HG03439 (cell line): ENCODE measurements at regions not wholly inside any gene's neighbourhood (a gene's known extent, or its start where the extent isn't known, plus 50 kb on each side); places are given as distances from the start of the nearest gene placed in this dataset.

Source experiments
- ATAC-seq: cut with Tn5 transposase; IDR thresholded peaks from one replicate; pipeline ENCODE4 v1.9.1; 2021; ENCODE audit warnings: mild to moderate bottlenecking, moderate library complexity; ENCODE audit not compliant: unreplicated experiment

DNA sequence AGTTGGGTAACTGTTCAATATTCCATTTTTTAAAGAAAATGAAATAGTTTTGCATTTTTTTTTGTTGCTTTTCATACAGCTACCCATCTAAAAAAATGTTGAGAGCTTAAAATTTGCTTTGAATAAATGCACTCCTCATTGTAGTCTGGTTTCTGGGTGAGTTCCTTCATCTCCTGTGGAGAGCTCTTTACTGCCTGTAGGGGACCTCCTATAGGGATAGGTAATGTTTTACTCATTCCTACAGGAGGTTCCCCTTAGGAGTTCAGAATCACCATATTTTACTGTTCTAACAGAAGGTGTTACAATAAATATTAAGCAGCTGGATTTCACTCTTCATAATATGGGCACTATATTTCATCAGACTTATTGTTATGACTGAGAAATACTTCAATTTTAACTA is 947.3 kb upstream of the CRIM1 start:
- no peak for ATAC-seq

DNA sequence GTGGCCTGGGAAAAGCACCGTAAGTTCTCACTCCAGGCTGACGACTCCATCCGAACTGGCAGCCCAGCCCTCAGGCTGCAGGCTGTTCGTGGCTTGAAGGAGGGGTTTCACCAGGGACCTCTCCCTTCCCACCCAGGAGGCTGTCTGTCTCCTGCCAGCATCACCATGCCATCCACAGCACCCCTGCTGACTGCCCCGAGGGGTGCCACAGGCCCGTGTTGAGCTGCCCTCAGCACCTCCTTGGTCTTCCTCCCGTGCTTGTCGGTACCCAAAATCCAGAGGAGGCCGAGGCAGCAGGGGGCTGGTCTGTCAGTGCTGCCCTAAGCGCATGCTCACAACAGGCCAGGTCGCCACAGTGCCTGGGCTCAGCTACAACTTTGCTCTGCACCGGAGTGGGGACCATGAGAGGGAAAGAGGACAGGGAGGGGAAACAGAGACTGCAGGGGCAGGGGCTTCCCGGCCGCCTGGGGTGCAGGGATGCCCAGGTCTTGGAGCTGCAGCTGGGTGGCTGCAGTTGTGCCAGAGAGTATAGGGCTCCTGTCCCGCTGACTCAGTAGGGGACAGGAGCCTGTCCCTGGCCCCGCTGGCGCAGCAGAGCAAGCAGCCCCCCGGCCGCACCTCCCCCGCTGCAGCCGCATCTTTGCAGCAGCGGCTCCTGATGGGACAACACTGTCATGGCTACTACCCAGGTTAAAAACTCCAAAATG is 963.7 kb upstream of the CRIM1 start:
- ATAC-seq, result no peak

DNA sequence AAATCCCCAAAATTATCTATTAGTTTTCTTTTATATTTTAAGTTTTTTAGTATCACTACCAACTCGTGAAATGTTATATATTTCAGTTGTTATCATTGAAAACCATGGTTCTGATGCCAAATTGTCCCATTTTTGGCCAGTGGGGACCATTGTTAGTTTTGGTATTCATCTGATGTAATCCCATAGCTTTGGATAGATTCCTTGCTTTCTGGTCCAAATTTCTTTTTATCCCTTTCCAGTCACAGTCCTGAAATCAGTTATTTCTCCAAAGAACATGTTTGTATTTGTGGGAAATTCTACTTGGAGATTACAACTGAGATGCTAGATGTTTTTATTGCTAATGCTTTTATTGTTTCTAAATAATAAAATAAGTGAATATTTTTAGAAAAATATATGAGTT is 976.8 kb upstream of the CRIM1 start:
- no peak for ATAC-seq

DNA sequence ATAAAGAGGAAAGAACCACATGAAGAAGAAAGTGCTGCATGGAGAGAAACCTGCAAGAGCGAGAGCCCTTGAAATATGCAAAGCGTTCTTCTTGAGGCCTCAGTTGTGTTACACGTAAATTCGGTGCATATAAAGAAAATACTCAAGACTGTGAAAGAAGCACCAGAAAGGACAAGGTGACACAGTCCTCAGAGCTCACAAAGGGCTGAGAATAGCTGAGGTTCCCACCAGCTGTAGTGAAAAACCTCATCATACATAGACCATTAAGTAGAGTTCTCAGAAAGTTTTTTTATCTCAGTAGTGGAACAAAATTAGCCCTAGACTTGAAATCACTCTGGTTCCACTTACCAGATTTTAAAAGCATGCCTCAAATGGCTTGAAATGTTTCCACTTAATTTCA is 980.7 kb upstream of the CRIM1 start:
- ATAC-seq, result no peak

DNA sequence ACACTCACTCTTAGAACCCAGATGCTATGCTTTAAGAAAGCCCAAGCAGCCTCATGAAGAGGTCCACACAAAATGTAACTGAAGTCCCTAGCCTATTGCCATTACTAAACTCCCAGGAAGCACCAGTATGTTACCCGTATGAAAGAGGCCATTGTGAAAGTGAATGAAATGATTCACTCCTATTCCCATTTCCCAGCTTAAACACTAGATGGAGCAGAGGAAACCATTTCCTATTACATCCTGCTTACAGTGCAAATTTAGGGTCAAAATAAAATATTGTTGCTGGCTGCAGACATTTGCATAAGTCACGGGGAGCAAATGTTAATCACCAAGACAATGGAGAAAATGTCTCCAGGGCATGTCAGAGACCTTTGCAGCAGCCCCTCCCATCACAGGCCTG is 989.7 kb upstream of the CRIM1 start:
- ATAC-seq, result no peak

DNA sequence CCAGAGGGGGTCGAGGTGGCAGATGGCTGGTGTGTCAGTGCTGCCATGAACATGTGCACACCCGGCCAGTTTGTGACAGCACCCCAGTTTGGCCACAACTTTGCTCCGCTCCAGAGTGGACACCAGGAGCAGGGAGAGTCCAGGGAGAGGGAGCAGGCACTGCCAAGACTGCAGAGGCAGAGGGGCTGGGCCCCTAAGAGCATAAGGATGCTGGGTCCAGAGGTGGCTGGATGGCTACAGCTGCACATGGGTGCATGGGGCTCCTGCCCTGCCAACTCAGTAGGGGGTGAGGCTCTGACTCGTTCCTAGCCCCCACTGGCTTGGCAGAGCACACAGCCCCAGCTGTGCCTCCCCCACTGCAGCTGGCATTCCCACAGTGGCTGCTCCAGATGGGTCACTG is 999.2 kb upstream of the CRIM1 start:
- no peak for ATAC-seq

DNA sequence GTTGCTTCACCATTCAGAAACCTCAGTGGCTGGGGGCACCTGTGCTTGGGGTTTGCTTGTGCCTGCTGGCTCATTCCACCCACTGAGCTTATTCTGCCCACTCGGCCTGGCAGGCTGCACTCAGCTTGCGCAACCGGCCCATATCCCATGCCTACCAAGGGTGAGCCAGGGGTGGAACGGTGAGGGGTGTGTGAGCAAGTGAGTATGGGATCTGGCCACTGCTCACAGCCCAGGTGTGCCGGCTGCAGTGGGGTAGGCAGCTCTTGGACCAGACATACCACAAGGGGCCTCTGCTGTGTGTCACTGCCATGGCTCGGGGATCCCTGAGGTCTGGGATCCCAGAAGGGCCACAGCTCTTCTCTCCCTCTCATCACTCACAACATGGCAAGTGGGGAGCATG is 1000.5 kb upstream of the CRIM1 start:
- no peak for ATAC-seq

DNA sequence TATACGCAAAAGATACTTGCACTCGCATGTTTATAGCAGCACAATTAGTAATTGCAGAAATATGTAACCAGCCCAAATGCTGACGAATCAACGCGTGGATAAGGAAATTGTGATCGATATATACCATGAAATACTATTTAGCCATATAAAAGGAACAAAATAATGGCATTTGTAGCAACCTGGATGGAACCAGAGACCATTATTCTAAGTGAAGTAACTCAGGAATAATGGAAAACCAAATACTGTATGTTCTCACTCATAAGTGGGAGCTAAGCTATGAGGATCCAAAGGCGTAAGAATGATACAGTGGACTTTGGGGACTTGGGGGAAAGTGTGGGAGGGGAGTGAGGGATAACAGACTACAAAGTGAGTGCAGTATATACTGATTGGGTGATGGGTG is 1008.0 kb upstream of the CRIM1 start:
- ATAC-seq, result no peak

DNA sequence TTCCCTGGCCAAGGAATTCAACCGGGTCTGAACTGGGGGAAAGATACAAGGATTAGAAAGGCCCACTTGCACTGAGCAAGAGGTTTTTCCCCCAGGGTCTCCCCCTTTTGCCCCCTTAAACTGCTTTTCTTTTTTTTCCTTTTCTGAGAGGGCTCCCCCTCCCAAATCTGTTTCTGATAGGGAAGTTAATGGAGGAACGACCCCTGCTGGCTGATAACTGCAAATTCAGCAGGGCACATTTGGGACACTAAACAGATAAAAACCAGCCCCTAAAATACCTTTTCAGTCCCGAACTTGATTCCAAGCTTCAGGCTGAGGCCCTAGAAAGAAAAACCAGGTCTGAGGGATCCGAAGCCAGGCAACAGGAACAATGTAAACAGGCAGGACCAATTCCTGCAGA is 1012.4 kb upstream of the CRIM1 start:
- ATAC-seq, result no peak

DNA sequence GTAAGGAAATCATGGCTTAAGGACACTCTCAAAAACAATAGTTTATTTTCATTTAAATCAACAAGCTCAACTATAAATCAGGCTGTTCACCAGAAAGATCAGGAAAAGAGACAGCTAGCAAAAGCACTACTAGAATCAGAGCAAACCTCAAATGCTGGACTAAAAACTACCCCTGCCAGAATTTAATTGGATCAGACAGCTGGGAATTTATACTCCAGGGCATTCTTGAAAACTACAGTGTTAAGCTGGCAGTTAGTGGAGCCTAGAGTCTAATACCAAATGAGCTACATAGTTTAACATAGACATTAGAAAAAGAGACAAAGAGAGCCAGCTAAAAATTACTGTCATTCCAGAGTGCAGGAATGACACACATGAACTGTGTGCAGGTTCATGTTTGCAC is 1016.4 kb upstream of the CRIM1 start:
- ATAC-seq, result no peak

DNA sequence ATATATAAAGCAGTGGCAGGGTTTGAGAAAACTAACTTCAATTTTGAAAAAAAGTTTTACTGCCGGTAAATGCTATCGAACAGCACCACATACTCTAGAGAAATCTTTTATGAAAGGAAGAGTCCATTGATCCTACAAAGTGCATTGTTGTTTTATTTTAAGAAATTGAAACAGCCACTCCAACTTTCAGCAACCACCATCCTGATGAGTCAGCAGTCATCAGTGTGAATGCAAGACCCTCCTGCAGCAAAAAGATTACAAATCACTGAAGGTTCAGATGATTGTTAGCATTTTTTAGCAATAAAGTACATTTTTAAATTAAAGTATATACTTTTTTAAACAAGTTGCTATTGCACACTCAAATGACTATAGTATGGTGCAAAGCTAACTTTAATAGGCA is 1017.7 kb upstream of the CRIM1 start:
- no peak for ATAC-seq

DNA sequence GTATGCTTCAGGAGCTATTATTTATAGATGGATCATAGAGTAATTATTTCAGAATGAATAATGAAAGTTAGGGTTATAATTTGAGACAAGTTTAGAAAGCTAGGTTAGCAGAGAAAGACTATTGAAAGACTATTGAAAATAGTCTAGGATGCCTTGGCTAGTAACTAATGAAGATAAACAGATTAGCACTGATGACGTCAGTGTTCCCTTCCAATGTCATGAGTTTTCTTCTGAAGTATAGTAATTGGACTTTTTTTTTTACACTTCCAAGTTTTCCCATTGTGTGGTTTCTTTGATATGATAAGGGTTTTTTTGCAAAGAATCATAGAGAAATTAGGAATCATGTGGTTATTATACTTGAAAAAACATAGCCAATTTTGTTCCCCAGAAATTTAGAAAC is 1041.5 kb upstream of the CRIM1 start:
- no peak for ATAC-seq

DNA sequence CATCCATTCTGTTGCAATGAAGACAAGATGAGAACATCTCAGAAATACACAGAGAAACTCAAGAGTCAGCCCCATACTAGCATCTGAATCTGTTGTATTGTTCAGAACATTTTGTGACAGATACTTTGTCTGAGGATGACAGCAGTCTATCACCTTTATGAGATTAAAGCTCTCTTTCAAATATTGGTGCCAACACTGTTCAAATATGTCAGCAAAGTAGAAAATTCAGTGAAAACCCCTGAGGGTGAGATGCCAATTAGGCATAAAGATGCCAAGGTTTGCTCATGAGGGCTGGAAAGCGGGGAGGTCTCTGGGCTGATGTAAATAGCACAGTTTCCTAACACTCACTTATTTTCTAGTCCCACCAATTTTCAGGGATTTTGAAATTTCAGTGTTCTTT is 1054.2 kb upstream of the CRIM1 start:
- no peak for ATAC-seq

DNA sequence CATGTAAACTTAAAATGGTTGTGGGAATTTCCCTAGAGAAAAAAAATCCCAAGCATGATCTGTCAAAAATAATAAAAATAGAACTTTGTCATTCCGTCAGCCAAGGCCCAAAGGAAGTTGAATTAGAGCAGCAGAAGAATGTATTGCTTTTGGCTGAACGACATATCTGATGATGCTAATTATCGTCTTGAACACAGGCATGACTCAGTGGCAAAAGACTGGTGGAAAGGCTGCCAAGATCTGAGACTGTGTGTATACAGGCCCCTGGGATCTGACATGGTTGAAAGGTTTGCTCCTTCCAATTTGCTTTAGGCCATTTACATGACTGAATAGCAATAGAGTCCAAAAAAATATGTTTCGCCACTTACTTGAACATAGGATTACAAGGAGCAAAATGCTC is 1057.1 kb upstream of the CRIM1 start:
- ATAC-seq, result no peak

DNA sequence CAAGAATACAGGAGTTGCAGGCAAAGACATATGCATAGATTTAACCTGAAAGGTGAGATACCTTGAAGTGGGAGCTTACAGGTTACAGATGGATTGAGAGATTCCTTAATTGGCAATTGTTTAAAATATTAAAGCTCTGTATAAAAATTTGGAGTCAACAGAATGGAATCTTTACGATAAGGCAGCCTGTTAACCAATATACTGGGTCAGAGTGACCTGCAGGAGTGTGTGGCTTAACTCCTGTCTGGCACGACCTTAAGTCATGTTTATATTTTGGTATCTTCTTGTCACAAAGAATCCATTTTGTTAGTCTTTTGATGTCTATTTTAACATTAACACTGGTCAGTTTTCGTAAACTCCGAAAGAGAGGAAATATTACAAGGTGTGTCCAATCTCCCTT is 1058.2 kb upstream of the CRIM1 start:
- ATAC-seq, result no peak

DNA sequence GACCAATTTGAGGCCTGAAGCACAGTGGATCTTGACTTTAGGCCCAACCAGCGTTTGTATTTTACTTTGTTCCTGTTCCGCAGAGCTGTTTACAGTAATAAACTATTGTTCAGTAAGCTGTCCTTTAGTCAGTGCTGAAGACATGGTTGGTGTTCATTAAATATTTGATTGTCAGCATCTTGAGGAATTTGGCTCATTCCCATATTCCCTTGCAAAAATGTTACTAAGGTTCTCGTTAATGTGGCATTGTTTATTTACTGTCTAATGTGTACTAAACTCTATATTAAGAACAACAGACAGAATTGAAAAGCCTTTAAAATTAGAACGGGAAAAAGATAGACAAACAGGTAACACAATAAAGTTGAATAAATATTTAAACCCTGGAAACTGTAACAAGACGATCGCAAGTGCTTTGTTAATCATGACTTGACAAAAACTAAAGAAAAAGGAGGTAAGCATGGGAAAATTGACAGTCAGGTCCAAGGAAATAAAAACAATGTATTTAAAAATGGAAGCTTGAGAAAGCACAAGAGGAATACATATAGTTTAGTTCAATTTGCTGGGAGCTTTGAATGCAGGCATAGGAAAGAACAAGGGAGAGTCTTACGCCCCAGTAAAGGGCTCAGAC is 1060.8 kb upstream of the CRIM1 start:
- ATAC-seq, result no peak

DNA sequence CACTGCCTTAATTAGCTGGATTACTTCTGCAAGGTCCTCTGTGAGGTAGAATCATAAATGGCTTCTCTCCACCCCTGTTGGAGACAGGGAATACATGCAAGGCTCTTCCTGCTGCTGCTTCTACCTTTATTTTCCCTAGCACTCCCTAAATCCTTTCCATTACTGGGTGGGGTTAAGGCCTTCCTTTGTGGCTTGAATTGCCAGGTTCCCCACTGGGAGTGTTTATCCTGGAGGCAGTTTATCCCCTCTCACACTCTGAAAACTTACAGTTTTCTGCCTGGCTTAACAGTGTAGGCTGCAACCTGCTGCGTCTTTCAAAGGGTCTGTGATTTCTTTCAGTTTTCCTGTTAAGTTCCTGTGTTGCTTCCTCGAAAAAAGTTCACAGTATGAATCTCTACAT is 1062.3 kb upstream of the CRIM1 start:
- no peak for ATAC-seq

DNA sequence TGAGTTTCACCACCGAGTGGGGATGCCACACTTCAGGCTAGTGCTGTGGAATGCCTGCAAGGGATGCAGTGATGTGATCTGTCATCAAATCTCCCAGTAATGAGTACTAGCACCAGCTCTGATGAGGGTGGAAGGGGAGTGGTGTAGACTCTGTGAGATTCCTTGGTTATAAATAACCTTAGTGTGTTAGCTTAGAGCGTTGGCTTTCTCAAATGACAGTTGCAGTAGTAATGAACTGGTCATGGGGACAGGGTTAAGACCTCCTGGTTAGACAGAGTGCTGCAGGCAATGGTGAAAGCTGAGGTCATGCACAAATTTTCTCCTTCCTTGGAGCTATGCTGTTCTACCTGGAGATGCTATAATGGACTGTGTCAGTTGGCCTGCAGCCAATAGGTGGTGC is 1063.4 kb upstream of the CRIM1 start:
- ATAC-seq, result no peak

DNA sequence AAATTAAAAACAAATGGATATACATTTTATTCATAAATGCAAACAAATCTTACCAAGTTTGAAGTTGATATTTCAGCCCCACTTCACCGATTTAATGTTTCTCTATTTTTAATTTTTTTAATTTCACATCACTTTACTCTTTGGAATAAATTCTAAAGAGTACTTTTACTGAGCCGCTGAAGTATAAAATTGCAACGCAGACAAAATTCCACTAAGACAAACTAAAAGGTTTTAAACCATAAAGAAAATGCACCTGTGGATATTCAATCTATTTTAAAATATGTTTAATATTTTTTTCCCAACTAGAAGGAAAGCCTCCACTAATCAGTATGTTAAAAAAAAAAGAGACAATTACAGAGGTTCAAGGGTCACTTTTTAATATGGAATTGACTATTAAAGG is 1073.9 kb upstream of the CRIM1 start:
- ATAC-seq, result no peak

DNA sequence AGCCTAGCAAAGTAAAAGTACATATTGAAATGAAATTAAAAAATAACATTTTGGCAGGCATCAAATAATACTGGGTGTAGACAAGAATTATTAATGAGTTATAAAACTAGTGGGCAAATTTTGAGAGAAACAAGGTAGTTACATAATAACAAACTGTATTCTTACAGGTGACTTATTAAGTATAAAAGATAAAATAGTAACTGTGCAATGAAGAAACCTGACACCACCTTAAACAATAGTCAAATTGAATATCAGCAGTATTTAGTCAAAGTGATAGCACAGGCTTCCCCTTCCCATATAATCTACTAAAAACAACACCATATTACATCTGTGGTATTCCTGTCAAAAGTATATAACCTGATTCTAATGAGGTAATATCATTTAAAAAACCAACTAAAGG is 1099.8 kb upstream of the CRIM1 start:
- no peak for ATAC-seq

DNA sequence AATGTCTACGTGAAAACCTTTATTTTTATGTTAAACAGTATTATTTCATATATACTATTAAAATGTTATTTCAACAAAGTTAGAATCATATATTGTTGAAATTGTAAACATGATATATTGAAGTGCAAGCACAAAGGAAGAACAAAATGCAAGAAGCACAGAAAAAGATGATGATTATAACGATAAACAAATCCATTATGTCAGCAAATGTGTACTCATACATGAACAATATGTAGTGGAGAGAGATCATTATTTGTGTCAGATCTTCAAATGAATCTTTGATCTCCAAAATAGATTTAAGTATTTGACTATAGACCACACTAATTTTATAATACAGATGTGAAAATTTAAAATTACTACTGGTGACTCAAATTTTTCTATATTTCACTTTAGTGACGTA is 1104.4 kb upstream of the CRIM1 start:
- no peak for ATAC-seq

DNA sequence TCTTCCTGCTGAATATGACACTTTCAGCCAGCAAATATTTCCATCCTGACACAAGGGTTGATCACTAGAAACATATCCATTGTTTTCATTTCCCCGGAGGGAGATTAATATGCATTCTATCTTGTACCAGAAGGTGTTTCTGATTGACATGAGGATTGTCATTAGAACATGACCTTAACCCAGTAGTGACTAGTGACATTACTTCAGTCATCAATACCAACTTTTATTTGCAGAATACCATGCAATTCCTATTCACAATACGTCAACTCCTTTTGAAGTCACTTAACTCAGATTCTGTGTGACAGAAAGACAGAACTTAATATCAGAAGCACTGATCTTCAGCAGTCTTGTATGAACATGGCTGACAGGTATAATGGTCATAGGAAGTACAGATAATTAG is 1108.9 kb upstream of the CRIM1 start:
- ATAC-seq, result no peak

DNA sequence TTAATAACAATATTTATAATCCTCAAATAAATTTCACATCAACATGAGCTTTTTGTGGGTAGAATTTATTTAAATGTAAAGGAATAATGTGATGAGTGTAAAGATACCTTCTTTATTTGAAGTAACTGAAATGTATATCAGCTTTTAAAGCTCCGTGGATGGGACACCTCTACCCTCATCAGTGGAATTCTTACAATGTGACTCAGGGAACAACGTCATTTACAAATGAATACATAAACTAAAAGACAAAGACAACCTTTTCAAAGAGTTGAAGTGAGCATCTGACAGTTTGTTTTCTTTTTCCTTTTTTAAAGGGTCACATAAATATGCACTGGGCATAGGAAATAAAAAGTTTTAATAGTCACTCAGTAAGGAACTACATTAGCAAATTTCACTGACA is 1127.0 kb upstream of the CRIM1 start:
- ATAC-seq, result no peak
